ENCODE measurements at regions not wholly inside any gene's neighbourhood (a gene's known extent, or its start where the extent isn't known, plus 50 kb on each side); places are given as distances from the start of the nearest gene placed in this dataset.

- H3K36me3 ChIP-seq = no peaks in the 10 kb centered on the region
- peak overlapping the region; percentile 11 for H3K4me3 ChIP-seq
- H3K4me1 ChIP-seq (ENCODE audit: control insufficient read depth in 1 of 2, low read depth in 2 of 2) = peaks cover 0 to 8% of the 10 kb centered on the region in 2 donors
- H3K27me3 ChIP-seq (replicated peaks; ENCODE audit: insufficient read depth) = no peaks in the 10 kb centered on the region
- ATAC-seq (ENCODE audit: insufficient number of reproducible peaks, low FRiP score, low read depth) (peak; percentile 38), DNase-seq (ENCODE audit: low spot score) (no peak)
- no peak overlapping the region for H3K27ac ChIP-seq
- no peak for TF ChIP-seq CTCF (IDR thresholded peaks at IDR 0.05)
- no peaks in the 10 kb centered on the region for H3K9me3 ChIP-seq
These were observed 172.9 kb upstream of the SETBP1 start for GRCh38 chr18:44507729-44508325.

GRCh38 chr18:44508474-44508873 lies 172.2 kb upstream of the SETBP1 start:
- no peak for TF ChIP-seq CTCF (IDR thresholded peaks at IDR 0.05)
- ATAC-seq (ENCODE audit: insufficient number of reproducible peaks, low FRiP score, low read depth) = no peak
- no peaks in the 10 kb centered on the region for H3K9me3 ChIP-seq

GRCh38 chr18:44509048-44509447 lies 171.6 kb upstream of the SETBP1 start:
- no peak for TF ChIP-seq CTCF (IDR thresholded peaks at IDR 0.05)
- Histone ChIP-seq H3K27me3 (replicated peaks; ENCODE audit: insufficient read depth) (no peaks in the 10 kb centered on the region), H3K27ac (no peak overlapping the region), H3K36me3 (no peaks in the 10 kb centered on the region), H3K4me3 (no peak overlapping the region), H3K4me1 (ENCODE audit: control insufficient read depth in 1 of 2, low read depth in 2 of 2) (peaks cover 0 to 8% of the 10 kb centered on the region in 2 donors), H3K9me3 (no peaks in the 10 kb centered on the region)
- ATAC-seq (ENCODE audit: insufficient number of reproducible peaks, low FRiP score, low read depth) (no peak), DNase-seq (ENCODE audit: low spot score) (no peak)

More at GRCh38 chr18:44508474-44508873, 172.2 kb upstream of the SETBP1 start:
- Histone ChIP-seq H3K4me1 (ENCODE audit: control insufficient read depth in 1 of 2, low read depth in 2 of 2) (peaks cover 0 to 8% of the 10 kb centered on the region in 2 donors), H3K36me3 (no peaks in the 10 kb centered on the region), H3K27me3 (replicated peaks; ENCODE audit: insufficient read depth) (no peaks in the 10 kb centered on the region), H3K27ac (no peak overlapping the region), H3K4me3 (no peak overlapping the region)
- DNase-seq (ENCODE audit: low spot score) = no peak

GRCh38 chr18:44510390-44510789 lies 170.3 kb upstream of the SETBP1 start:
- TF ChIP-seq CTCF (IDR thresholded peaks at IDR 0.05) = no peak
- Histone ChIP-seq H3K4me1 (ENCODE audit: control insufficient read depth in 1 of 2, low read depth in 2 of 2) (peaks cover 0 to 8% of the 10 kb centered on the region in 2 donors), H3K27me3 (replicated peaks; ENCODE audit: insufficient read depth) (no peaks in the 10 kb centered on the region), H3K36me3 (no peaks in the 10 kb centered on the region), H3K4me3 (no peak overlapping the region), H3K27ac (no peak overlapping the region), H3K9me3 (no peaks in the 10 kb centered on the region)
- ATAC-seq (ENCODE audit: insufficient number of reproducible peaks, low FRiP score, low read depth) = no peak
- no peak for DNase-seq (ENCODE audit: low spot score)

- Histone ChIP-seq H3K4me1 (ENCODE audit: control insufficient read depth in 1 of 2, low read depth in 2 of 2) (no peaks in the 10 kb centered on the region), H3K9me3 (no peaks in the 10 kb centered on the region), H3K27me3 (replicated peaks; ENCODE audit: insufficient read depth) (no peaks in the 10 kb centered on the region), H3K27ac (no peak overlapping the region), H3K4me3 (no peak overlapping the region), H3K36me3 (no peaks in the 10 kb centered on the region)
- ATAC-seq (ENCODE audit: insufficient number of reproducible peaks, low FRiP score, low read depth) (no peak), DNase-seq (ENCODE audit: low spot score) (no peak)
- no peak for TF ChIP-seq CTCF (IDR thresholded peaks at IDR 0.05)
These were observed 167.5 kb upstream of the SETBP1 start for GRCh38 chr18:44513233-44513632.

Data from thoracic aorta (tissue), 2 donors.